ENCODE measurements at regions not wholly inside any gene's neighbourhood (a gene's known extent, or its start where the extent isn't known, plus 50 kb on each side); places are given as distances from the start of the nearest gene placed in this dataset.

DNA sequence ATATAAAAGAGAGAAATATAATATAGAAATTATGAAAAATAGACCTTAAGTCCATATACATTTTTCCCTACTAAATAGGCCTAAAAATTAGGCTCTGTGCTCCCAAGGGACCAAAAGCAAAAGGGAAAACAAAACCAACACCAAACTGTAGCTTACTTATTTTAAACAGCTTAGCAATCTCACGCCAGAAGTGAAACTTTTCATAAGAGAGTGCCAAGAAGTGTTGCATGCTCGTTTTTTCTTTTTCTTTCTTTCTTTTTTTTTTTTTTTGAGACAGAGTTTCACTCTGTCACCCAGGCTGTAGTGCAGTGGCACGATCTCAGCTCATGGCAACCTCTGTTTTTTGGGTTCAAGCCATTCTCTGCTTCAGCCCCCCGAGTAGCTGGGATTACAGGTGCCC, 250.4 kb downstream of the TMA16 start:
- H3K4me3 ChIP-seq (replicated peaks; ENCODE audit: low read depth, low read length), result no peak overlapping the region
- DNase-seq (ENCODE audit: extremely low read depth, low read depth), result no peak
- no peak for TF ChIP-seq CTCF (IDR thresholded peaks at IDR 0.05; ENCODE audit: low read depth, low read length, missing control alignments)

GRCh38 chr4:163747293-163747692, 252.8 kb downstream of the TMA16 start:
- TF ChIP-seq CTCF (IDR thresholded peaks at IDR 0.05; ENCODE audit: low read depth, low read length, missing control alignments), result no peak
- H3K4me3 ChIP-seq (replicated peaks; ENCODE audit: low read depth, low read length), result no peak overlapping the region
- no peak for DNase-seq (ENCODE audit: extremely low read depth, low read depth)

DNA sequence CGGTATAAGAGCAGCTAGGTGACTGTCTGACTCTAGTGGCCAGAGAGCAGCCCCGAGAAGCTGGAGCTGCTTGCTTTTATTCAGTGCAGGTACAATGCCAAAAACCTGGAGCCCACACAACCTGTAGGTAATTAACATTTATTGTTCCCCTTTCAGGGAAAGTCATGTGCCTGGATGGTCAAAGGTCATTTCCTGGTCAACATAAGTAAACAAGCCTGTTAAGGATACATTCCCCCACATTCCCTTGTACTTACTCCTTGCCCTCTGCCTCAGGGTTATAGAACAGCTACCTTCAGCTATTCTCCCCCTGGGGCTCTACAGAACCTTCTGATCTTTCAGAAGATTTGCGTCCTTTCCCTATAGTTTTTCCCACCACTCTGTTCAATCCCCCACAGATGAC, 253.4 kb downstream of the TMA16 start:
- DNase-seq (ENCODE audit: extremely low read depth, low read depth), result no peak
- TF ChIP-seq CTCF (IDR thresholded peaks at IDR 0.05; ENCODE audit: low read depth, low read length, missing control alignments), result no peak
- H3K4me3 ChIP-seq (replicated peaks; ENCODE audit: low read depth, low read length), result no peak overlapping the region

- H3K4me3 ChIP-seq (replicated peaks; ENCODE audit: low read depth, low read length), result no peak overlapping the region
- DNase-seq (ENCODE audit: extremely low read depth, low read depth), result no peak
- no peak for TF ChIP-seq CTCF (IDR thresholded peaks at IDR 0.05; ENCODE audit: low read depth, low read length, missing control alignments)
These were observed 254.0 kb downstream of the TMA16 start for GRCh38 chr4:163748449-163748848.

- no peak for DNase-seq (ENCODE audit: extremely low read depth, low read depth)
- H3K4me3 ChIP-seq (replicated peaks; ENCODE audit: low read depth, low read length), result no peak overlapping the region
- TF ChIP-seq CTCF (IDR thresholded peaks at IDR 0.05; ENCODE audit: low read depth, low read length, missing control alignments), result no peak
These were observed 260.5 kb downstream of the TMA16 start for GRCh38 chr4:163755013-163755412.

DNA sequence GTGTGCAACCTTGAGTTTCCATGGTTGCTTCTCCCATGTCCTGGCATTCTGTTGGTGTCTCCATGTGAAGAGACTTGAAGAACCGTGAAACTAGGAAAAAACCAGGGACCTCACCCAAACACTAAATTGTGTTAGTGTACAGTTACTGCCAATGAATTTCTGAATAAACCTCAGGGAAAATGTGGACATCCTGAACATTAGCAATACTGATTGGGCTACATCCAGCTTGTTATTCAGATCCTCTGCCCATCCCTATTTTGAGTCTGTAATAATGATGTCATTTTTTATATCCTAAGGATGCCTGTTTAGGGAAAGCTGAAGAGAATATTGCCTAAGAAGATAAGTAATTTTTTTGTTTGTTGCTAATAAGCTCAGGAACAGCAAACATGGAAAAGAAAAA, 262.7 kb downstream of the TMA16 start:
- DNase-seq (ENCODE audit: extremely low read depth, low read depth), result no peak
- TF ChIP-seq CTCF (IDR thresholded peaks at IDR 0.05; ENCODE audit: low read depth, low read length, missing control alignments), result no peak
- no peak overlapping the region for H3K4me3 ChIP-seq (replicated peaks; ENCODE audit: low read depth, low read length)

GRCh38 chr4:163758032-163758431, 263.5 kb downstream of the TMA16 start:
- H3K4me3 ChIP-seq (replicated peaks; ENCODE audit: low read depth, low read length), result no peak overlapping the region
- no peak for TF ChIP-seq CTCF (IDR thresholded peaks at IDR 0.05; ENCODE audit: low read depth, low read length, missing control alignments)
- DNase-seq (ENCODE audit: extremely low read depth, low read depth), result no peak
